Left renal pelvis (tissue), 4 donors: ENCODE measurements at regions not wholly inside any gene's neighbourhood (a gene's known extent, or its start where the extent isn't known, plus 50 kb on each side); places are given as distances from the start of the nearest gene placed in this dataset.

ENCODE experiments used
- DNase-seq, 4 donors: peaks; one replicate each; pipeline ENCODE4 v3.0.0-alpha.2; 2013; ENCODE audit warnings: low read depth in 4 of 4, low spot score in 3 of 4

GRCh38 chr18:76205906-76206305 lies 289.1 kb downstream of the ZNF516 start:
- DNase-seq: no peak

- no peak for DNase-seq
These were observed 291.5 kb downstream of the ZNF516 start for GRCh38 chr18:76203552-76203951.

GRCh38 chr18:76202322-76202721 lies 292.7 kb downstream of the ZNF516 start:
- DNase-seq: no peak

GRCh38 chr18:76195601-76196000 lies 299.4 kb downstream of the ZNF516 start:
- no peak for DNase-seq

GRCh38 chr18:76188097-76188496 lies 306.9 kb downstream of the ZNF516 start:
- DNase-seq: no peak

GRCh38 chr18:76179257-76179656 lies 315.8 kb downstream of the ZNF516 start:
- no peak for DNase-seq

GRCh38 chr18:76177160-76177559 lies 317.9 kb downstream of the ZNF516 start:
- no peak for DNase-seq

- no peak for DNase-seq
These were observed 320.6 kb downstream of the ZNF516 start for GRCh38 chr18:76174451-76174850.

GRCh38 chr18:76169733-76170132 lies 325.3 kb downstream of the ZNF516 start:
- DNase-seq: no peak

- no peak for DNase-seq
These were observed 327.0 kb downstream of the ZNF516 start for GRCh38 chr18:76167845-76168621.

- DNase-seq: no peak
These were observed 327.6 kb downstream of the ZNF516 start for GRCh38 chr18:76167410-76167809.

GRCh38 chr18:76162886-76163285 lies 332.2 kb downstream of the ZNF516 start:
- no peak for DNase-seq

- no peak for DNase-seq
These were observed 333.1 kb downstream of the ZNF516 start for GRCh38 chr18:76161983-76162382.

GRCh38 chr18:76153691-76154090 lies 341.4 kb downstream of the ZNF516 start:
- no peak for DNase-seq

GRCh38 chr18:76149734-76150133 lies 345.3 kb downstream of the ZNF516 start:
- no peak for DNase-seq

GRCh38 chr18:76149284-76149683 lies 345.8 kb downstream of the ZNF516 start:
- DNase-seq: no peak

GRCh38 chr18:76145521-76146376 lies 349.3 kb downstream of the ZNF516 start:
- no peak for DNase-seq

- no peak for DNase-seq
These were observed 350.2 kb downstream of the ZNF516 start for GRCh38 chr18:76144844-76145243.

GRCh38 chr18:76142611-76143010 lies 352.4 kb downstream of the ZNF516 start:
- DNase-seq: no peak

GRCh38 chr18:76139844-76140243 lies 355.2 kb downstream of the ZNF516 start:
- no peak for DNase-seq

GRCh38 chr18:76137216-76137615 lies 357.8 kb downstream of the ZNF516 start:
- no peak for DNase-seq

- no peak for DNase-seq
These were observed 358.3 kb downstream of the ZNF516 start for GRCh38 chr18:76136701-76137100.
